DOHH2 (cell line): ENCODE measurements at regions not wholly inside any gene's neighbourhood (a gene's known extent, or its start where the extent isn't known, plus 50 kb on each side); places are given as distances from the start of the nearest gene placed in this dataset.

ENCODE experiments used
- H3F3A ChIP-seq: fragments of 200-600 bp; sonication (generic), shearing (Covaris generic); 2 replicates; pipeline ENCODE4 v1.6.0; 2016; ENCODE audit warnings: antibody characterized with exemption, mild to moderate bottlenecking; ENCODE audit not compliant: control insufficient read depth, insufficient read depth
- H3K27ac ChIP-seq: fragments of 200-600 bp; sonication (generic); 2 replicates; pipeline ENCODE4 v1.5.1; 2014; ENCODE audit warnings: low read depth, mild to moderate bottlenecking, low read length, moderate library complexity
- H3K27me3 ChIP-seq: fragments of 200-600 bp; sonication (generic); 2 replicates; pipeline ENCODE4 v1.6.1; 2014; ENCODE audit warnings: mild to moderate bottlenecking, low read length, mixed read lengths; ENCODE audit not compliant: control insufficient read depth
- H3K36me3 ChIP-seq: fragments of 200-600 bp; sonication (generic); 2 replicates; pipeline ENCODE4 v1.6.1; 2014; ENCODE audit warnings: mild to moderate bottlenecking, low read length, moderate library complexity, mixed read lengths; ENCODE audit not compliant: control insufficient read depth
- H3K4me1 ChIP-seq: fragments of 200-600 bp; sonication (generic); 2 replicates; pipeline ENCODE4 v1.6.1; 2014; ENCODE audit warnings: mild to moderate bottlenecking, low read length, mixed read lengths; ENCODE audit not compliant: control insufficient read depth
- H3K4me2 ChIP-seq: fragments of 200-600 bp; sonication (generic); 2 replicates; pipeline ENCODE4 v1.6.0; 2014; ENCODE audit warnings: mild to moderate bottlenecking, low read length, moderate library complexity
- H3K4me3 ChIP-seq: fragments of 200-600 bp; sonication (generic); 2 replicates; pipeline ENCODE4 v1.5.1; 2014; ENCODE audit warnings: mild to moderate bottlenecking, low read length, mixed read lengths
- H3K79me2 ChIP-seq: fragments of 200-600 bp; sonication (generic); 2 replicates; pipeline ENCODE4 v1.6.1; 2014; ENCODE audit warnings: mild to moderate bottlenecking, low read length, mixed read lengths; ENCODE audit not compliant: control insufficient read depth
- H3K9me2 ChIP-seq: fragments of 200-600 bp; sonication (generic); replicated peaks from 2 replicates; pipeline ENCODE4 v1.6.1; 2014; ENCODE audit warnings: mild to moderate bottlenecking, low read length, mixed read lengths; ENCODE audit not compliant: control insufficient read depth
- H3K9me3 ChIP-seq: fragments of 200-600 bp; sonication (generic); 2 replicates; pipeline ENCODE4 v1.6.1; 2014; ENCODE audit warnings: antibody characterized with exemption, low read length, mixed read lengths; ENCODE audit not compliant: control insufficient read depth, insufficient read depth
- H4K20me1 ChIP-seq: fragments of 200-600 bp; sonication (generic); 2 replicates; pipeline ENCODE4 v1.6.0; 2014; ENCODE audit warnings: low read depth, mild to moderate bottlenecking, antibody characterized with exemption, low read length, moderate library complexity; ENCODE audit not compliant: control insufficient read depth, insufficient read depth
- CTCF ChIP-seq: fragments of 200-600 bp; sonication (generic); IDR thresholded peaks from one replicate; pipeline ENCODE4 v1.5.1; 2014; ENCODE audit warnings: antibody characterized with exemption, mild to moderate bottlenecking, low read depth, low read length; ENCODE audit not compliant: poor library complexity, severe bottlenecking
- EZH2phosphoT487 ChIP-seq: fragments of 200-600 bp; sonication (generic); IDR thresholded peaks from 2 replicates; pipeline ENCODE4 v1.6.1; 2017; ENCODE audit warnings: borderline replicate concordance, mild to moderate bottlenecking, antibody characterized with exemption, low read length, moderate library complexity, mixed read lengths

- no peaks in the 10 kb centered on the region for H4K20me1 ChIP-seq
- H3K4me1 ChIP-seq = no peaks in the 10 kb centered on the region
- H3K79me2 ChIP-seq = no peaks in the 10 kb centered on the region
- no peak for TF ChIP-seq CTCF
- TF ChIP-seq EZH2phosphoT487 = no peak
- no peak overlapping the region for H3K27ac ChIP-seq
- no peaks in the 10 kb centered on the region for H3F3A ChIP-seq
- H3K9me3 ChIP-seq = no peaks in the 10 kb centered on the region
- no peaks in the 10 kb centered on the region for H3K9me2 ChIP-seq
- H3K36me3 ChIP-seq = no peaks in the 10 kb centered on the region
- H3K4me3 ChIP-seq = no peak overlapping the region
- no peak overlapping the region for H3K4me2 ChIP-seq
- no peaks in the 10 kb centered on the region for H3K27me3 ChIP-seq
Observed at GRCh38 chr9:3773362-3774060, 247.7 kb upstream of the RFX3 start.

DNA sequence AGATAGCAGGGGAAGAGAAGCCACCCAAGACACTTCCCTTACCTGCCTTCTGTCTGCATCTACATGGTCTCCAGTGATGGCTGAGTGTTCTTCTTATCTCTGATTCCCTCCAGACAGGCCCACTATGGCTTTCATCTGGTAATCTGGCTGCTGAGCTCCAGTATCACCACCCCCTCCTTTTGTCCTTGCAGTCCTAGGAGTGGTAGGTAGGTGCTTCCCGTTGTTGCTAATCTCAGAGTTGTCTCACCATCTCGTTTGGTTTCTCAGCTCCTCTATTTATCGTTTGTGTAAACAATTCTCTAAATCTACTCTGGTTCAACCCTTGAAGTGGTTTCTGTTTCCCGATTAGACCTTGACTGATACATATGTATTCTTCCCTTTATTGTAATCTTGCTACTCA is 243.8 kb upstream of the RFX3 start:
- Histone ChIP-seq H4K20me1 (no peaks in the 10 kb centered on the region), H3K36me3 (no peaks in the 10 kb centered on the region), H3K79me2 (no peaks in the 10 kb centered on the region), H3K9me3 (no peaks in the 10 kb centered on the region), H3K4me1 (no peaks in the 10 kb centered on the region), H3K27me3 (no peaks in the 10 kb centered on the region; the same call in 1 of the 2 replicates), H3K4me3 (no peak overlapping the region), H3K9me2 (no peaks in the 10 kb centered on the region), H3F3A (no peaks in the 10 kb centered on the region), H3K4me2 (no peak overlapping the region), H3K27ac (no peak overlapping the region)
- no peak for TF ChIP-seq EZH2phosphoT487
- no peak for TF ChIP-seq CTCF

DNA sequence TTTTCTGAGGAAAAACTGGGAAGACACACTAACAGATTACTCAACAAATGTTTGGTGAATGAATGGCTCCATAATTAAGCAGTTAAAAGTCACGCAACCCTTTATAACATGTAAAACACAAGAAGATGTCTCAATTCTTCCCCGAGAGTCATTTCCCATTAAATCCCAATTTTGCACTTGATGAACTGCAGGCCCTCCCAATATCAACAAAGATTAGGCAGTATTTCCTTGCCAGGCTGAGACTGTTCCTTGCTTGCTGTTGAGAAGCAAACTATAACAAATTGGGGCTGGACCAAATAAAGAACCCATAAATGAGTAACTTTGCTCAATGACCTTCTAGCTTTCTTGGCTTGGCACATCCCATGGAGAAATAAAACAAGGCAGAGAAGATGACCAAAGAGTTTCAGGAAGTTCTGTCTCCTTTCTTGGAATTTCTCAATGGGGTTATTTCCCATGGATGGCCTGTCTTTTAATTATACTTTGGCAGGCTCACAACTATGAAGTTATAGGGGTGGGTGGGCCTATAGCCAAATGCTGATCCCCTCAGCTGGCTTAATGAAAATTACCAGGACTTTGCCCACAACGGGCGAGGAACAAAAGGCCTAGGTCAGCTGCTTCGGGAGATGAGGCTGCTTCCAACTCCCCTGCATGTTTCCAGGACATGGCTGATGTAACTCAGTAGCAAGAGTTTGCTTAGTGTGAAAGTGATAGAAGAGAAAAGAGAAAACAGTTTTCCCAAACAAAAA is 243.1 kb upstream of the RFX3 start:
- TF ChIP-seq CTCF (no peak), EZH2phosphoT487 (no peak)
- Histone ChIP-seq H3K4me2 (no peak overlapping the region), H3K9me2 (no peaks in the 10 kb centered on the region), H4K20me1 (no peaks in the 10 kb centered on the region), H3K27ac (no peak overlapping the region), H3K4me3 (no peak overlapping the region), H3K4me1 (no peaks in the 10 kb centered on the region), H3K9me3 (no peaks in the 10 kb centered on the region), H3K27me3 (no peaks in the 10 kb centered on the region; the same call in 1 of the 2 replicates), H3F3A (no peaks in the 10 kb centered on the region), H3K36me3 (no peaks in the 10 kb centered on the region), H3K79me2 (no peaks in the 10 kb centered on the region)
